ENCODE measurements at regions not wholly inside any gene's neighbourhood (a gene's known extent, or its start where the extent isn't known, plus 50 kb on each side); places are given as distances from the start of the nearest gene placed in this dataset.

- Mint-ChIP-seq H3K4me1 (no peaks in the 10 kb centered on the region), H3K4me3 (no peak overlapping the region), H3K9me3 (no peaks in the 10 kb centered on the region), H3K27ac (no peak overlapping the region), H3K27me3 (ENCODE audit: low read depth, poor library complexity) (peaks cover 9% of the 10 kb centered on the region), H3K36me3 (ENCODE audit: low read depth) (no peaks in the 10 kb centered on the region)
- no peak for TF ChIP-seq CTCF (IDR thresholded peaks at IDR 0.05)
- DNase-seq: no peak
Observed at GRCh38 chr20:24109008-24109407, 120.4 kb upstream of the GGTLC1 start.

- Mint-ChIP-seq H3K9me3 (no peaks in the 10 kb centered on the region), H3K4me3 (no peak overlapping the region), H3K36me3 (ENCODE audit: low read depth) (no peaks in the 10 kb centered on the region), H3K27ac (no peak overlapping the region), H3K27me3 (ENCODE audit: low read depth, poor library complexity) (peaks cover 9% of the 10 kb centered on the region), H3K4me1 (no peaks in the 10 kb centered on the region)
- no peak for DNase-seq
- TF ChIP-seq CTCF (IDR thresholded peaks at IDR 0.05): no peak
Observed at GRCh38 chr20:24108581-24108980, 120.0 kb upstream of the GGTLC1 start.

DNA sequence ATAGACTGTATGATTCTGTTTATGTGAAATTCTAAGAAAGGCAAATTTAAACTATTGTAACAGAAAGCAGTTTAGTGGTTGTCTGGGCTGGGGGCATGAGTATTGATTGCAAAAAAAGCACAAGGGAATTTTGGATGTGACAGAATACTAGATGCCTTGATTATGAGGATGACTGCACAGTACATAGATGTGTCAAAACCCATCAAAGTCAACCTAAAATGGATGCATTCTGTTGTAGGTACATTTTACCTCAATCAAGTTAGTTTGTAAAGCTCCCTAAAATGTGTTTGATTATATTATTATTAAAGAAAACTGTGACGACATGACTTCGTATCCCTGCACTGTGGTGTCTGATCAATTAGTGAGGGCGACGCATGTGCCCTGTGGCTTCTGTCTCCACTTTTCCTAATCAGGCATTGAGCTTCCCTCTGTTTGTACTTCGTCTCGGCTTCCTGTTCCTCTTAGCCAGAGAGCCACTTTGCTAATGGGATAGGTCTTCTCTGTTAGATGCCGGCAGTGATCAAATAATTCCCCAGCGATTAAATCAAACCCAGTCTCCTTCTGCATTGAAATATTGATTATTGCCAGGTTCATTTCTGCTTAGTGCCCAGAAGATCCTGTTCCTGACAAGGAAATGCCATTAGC, 118.3 kb upstream of the GGTLC1 start:
- Mint-ChIP-seq H3K9me3 (no peaks in the 10 kb centered on the region), H3K4me1 (no peaks in the 10 kb centered on the region), H3K36me3 (ENCODE audit: low read depth) (no peaks in the 10 kb centered on the region), H3K4me3 (no peak overlapping the region), H3K27ac (no peak overlapping the region), H3K27me3 (ENCODE audit: low read depth, poor library complexity) (peaks cover 9% of the 10 kb centered on the region)
- no peak for DNase-seq
- no peak for TF ChIP-seq CTCF (IDR thresholded peaks at IDR 0.05)

GRCh38 chr20:24106150-24106800, 117.7 kb upstream of the GGTLC1 start:
- no peak for TF ChIP-seq CTCF (IDR thresholded peaks at IDR 0.05)
- Mint-ChIP-seq H3K4me1 (no peaks in the 10 kb centered on the region), H3K9me3 (no peaks in the 10 kb centered on the region), H3K27ac (no peak overlapping the region), H3K27me3 (ENCODE audit: low read depth, poor library complexity) (peaks cover 9% of the 10 kb centered on the region), H3K36me3 (ENCODE audit: low read depth) (no peaks in the 10 kb centered on the region), H3K4me3 (no peak overlapping the region)
- no peak for DNase-seq

DNA sequence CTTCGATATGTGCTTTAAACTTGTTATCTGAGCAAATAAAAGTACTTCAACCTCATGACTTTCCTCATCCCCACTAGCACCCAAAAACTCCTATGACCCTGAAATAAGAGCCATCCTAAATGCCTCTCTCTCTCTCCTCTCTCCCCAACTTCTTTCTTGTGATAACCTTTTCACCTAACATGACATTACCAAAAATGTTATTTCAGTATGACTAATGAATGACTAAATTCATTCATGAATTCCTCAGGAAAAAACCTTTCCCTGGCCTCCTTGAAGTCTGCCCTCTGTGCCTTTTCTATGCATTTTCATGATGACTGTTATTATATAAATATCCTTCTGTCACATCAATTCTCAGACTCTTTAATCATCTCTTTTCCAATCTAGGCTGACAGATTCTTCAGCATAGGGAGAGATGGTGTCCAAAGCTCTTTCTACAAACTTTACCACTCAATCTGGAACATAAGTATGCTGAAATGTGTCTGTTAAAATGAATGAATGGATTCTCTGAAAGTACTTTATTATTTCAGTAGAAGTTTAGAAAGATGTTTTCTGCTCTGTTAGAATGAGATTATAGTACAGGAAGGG, 114.3 kb upstream of the GGTLC1 start:
- no peak for TF ChIP-seq CTCF (IDR thresholded peaks at IDR 0.05)
- Mint-ChIP-seq H3K27ac (no peak overlapping the region), H3K27me3 (ENCODE audit: low read depth, poor library complexity) (peaks cover 5% of the 10 kb centered on the region), H3K36me3 (ENCODE audit: low read depth) (no peaks in the 10 kb centered on the region), H3K4me1 (no peaks in the 10 kb centered on the region), H3K4me3 (no peak overlapping the region), H3K9me3 (no peaks in the 10 kb centered on the region)
- no peak for DNase-seq

Measured in nephron progenitor cell (in vitro differentiated cells).